ENCODE measurements at regions not wholly inside any gene's neighbourhood (a gene's known extent, or its start where the extent isn't known, plus 50 kb on each side); places are given as distances from the start of the nearest gene placed in this dataset.

DNA sequence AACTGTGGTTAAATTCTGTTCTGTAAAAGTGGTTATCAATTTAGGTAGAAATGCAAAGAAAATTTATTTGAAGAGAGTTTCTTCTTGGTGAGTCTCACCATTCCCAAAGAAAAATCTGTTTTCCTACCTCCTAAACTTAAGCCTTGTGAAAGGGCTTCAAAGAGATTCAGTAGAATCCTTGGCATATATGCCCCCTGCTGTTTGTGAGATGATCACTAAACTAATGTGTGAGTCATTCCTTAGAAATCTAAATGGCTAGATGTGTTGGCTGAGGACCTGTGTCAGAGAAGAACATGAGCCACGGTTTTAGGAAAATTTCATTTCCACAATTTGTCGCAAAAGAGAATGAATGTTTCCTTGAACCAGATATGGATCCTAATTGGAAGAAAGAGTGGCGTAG is 260.9 kb downstream of the SLC7A11 start:
- no peaks in the 10 kb centered on the region for H3K36me3 ChIP-seq (ENCODE audit: control insufficient read depth in 2 of 2, insufficient read depth in 2 of 2, low read length in 1 of 2)
- no peak for ATAC-seq
- H2AFZ ChIP-seq (ENCODE audit: control insufficient read depth, low read depth, low read length), result no peak overlapping the region
- in situ Hi-C loops (cut with MboI) (no loop called here), intact Hi-C loops (cut with micrococcal nuclease; ENCODE audit: unreplicated experiment) (no loop called here)
- WGBS (ENCODE audit: insufficient coverage, insufficient replicate concordance, low lambda C conversion rate, missing lambda C conversion rate), result 35% methylated on average over 3 of the region's 3 CpGs
- ChIA-PET SMC1A (ENCODE audit: uncharacterized antibody, unreplicated experiment) (no interaction called here), POLR2A (no interaction called here), RAD21 (ENCODE audit: unreplicated experiment) (no interaction called here), CTCF (no interaction called here)
- TF ChIP-seq MTA3 (IDR thresholded peaks at IDR 0.05; ENCODE audit: borderline replicate concordance, low read length) (no peak), MXI1 (IDR thresholded peaks at IDR 0.05; ENCODE audit: low read depth, low read length) (no peak), GATAD2B (conservative IDR thresholded peaks at IDR 0.05; ENCODE audit: low read depth) (no peak), NFIC (IDR thresholded peaks at IDR 0.05; ENCODE audit: low read depth, low read length) (no peak), TCF12 (IDR thresholded peaks at IDR 0.05; ENCODE audit: low read depth, low read length) (no peak), LARP7 (IDR thresholded peaks at IDR 0.05) (no peak), SPI1 (IDR thresholded peaks at IDR 0.05; ENCODE audit: borderline replicate concordance, insufficient read depth, low read depth, low read length) (no peak), YY1 (IDR thresholded peaks at IDR 0.05; ENCODE audit: low read depth, low read length) (no peak), ETV6 (conservative IDR thresholded peaks at IDR 0.05 in 1 of 2, IDR thresholded peaks at IDR 0.05 in 1 of 2; ENCODE audit: borderline replicate concordance in 1 of 2, low read depth in 1 of 2) (no peak), HDAC6 (IDR thresholded peaks at IDR 0.05; ENCODE audit: unreplicated experiment) (no peak), SIX5 (IDR thresholded peaks at IDR 0.05; ENCODE audit: low read depth, low read length, severe bottlenecking) (no peak)
- TF ChIP-seq, protein P1, sequence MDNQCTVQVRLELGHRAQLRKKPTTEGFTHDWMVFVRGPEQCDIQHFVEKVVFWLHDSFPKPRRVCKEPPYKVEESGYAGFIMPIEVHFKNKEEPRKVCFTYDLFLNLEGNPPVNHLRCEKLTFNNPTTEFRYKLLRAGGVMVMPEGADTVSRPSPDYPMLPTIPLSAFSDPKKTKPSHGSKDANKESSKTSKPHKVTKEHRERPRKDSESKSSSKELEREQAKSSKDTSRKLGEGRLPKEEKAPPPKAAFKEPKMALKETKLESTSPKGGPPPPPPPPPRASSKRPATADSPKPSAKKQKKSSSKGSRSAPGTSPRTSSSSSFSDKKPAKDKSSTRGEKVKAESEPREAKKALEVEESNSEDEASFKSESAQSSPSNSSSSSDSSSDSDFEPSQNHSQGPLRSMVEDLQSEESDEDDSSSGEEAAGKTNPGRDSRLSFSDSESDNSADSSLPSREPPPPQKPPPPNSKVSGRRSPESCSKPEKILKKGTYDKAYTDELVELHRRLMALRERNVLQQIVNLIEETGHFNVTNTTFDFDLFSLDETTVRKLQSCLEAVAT (IDR thresholded peaks at IDR 0.05), result no peak
- TF ChIP-seq, protein P2, sequence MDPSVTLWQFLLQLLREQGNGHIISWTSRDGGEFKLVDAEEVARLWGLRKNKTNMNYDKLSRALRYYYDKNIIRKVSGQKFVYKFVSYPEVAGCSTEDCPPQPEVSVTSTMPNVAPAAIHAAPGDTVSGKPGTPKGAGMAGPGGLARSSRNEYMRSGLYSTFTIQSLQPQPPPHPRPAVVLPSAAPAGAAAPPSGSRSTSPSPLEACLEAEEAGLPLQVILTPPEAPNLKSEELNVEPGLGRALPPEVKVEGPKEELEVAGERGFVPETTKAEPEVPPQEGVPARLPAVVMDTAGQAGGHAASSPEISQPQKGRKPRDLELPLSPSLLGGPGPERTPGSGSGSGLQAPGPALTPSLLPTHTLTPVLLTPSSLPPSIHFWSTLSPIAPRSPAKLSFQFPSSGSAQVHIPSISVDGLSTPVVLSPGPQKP (IDR thresholded peaks at IDR 0.05; ENCODE audit: low read depth, low read length), result no peak
- no TSS peak for BruUV-seq (replicated peaks)
- no peaks in the 10 kb centered on the region for H3K9me3 ChIP-seq (replicated peaks; ENCODE audit: control insufficient read depth, insufficient read depth, low read length)
- no peaks in the 10 kb centered on the region for H3K4me1 ChIP-seq (ENCODE audit: control insufficient read depth, insufficient read depth, low read length)
- H3K27ac ChIP-seq (ENCODE audit: control insufficient read depth, insufficient read depth), result no peak overlapping the region
- H4K20me1 ChIP-seq (ENCODE audit: control insufficient read depth, insufficient read depth), result no peaks in the 10 kb centered on the region
- no peak for DNase-seq (ENCODE audit: low read depth, low spot score)
- H3K27me3 ChIP-seq (replicated peaks in 1 of 2; ENCODE audit: control insufficient read depth in 2 of 2, insufficient read depth in 2 of 2, low read length in 1 of 2), result no peaks in the 10 kb centered on the region; a peak in 1 of 4 replicates
- no peak overlapping the region for H3K4me3 ChIP-seq
- H3K79me2 ChIP-seq (ENCODE audit: control insufficient read depth, insufficient read depth, low read length), result no peaks in the 10 kb centered on the region
- H3K9ac ChIP-seq (ENCODE audit: control insufficient read depth, insufficient read depth, low read length), result no peak overlapping the region
- FAIRE-seq, result no peak
- H3K4me2 ChIP-seq (ENCODE audit: control insufficient read depth, insufficient read depth), result no peak overlapping the region

Data from GM12878 (cell line).